ENCODE measurements at regions not wholly inside any gene's neighbourhood (a gene's known extent, or its start where the extent isn't known, plus 50 kb on each side); places are given as distances from the start of the nearest gene placed in this dataset.

DNA sequence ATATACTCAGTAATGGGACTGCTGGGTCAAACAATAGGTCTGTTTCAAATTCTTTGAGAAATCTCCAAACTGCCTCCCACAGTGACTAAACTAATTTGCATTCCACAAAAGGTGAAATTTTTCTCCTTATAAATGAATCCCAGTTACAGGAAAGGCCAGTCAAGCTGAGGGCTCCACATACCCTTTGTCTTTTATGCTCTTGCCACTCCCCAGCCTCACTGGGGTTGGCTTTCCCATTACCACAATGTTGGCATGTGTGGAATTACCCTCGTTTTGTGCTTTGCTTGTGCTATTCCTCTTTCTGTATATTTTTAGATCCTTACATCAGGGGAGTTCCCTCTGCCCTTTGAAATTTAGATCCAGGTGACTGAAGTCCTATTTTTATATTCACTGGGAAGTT lies 220.2 kb upstream of the LCORL start:
- no peaks in the 10 kb centered on the region for H3K9me3 ChIP-seq (ENCODE audit: control insufficient read depth in 2 of 3, insufficient read depth in 1 of 3, low read length in 3 of 3)
- H3K27ac ChIP-seq (ENCODE audit: low read depth in 2 of 2, low read length in 2 of 2), result no peak overlapping the region
- no peak overlapping the region for H3K9ac ChIP-seq (ENCODE audit: low read length in 3 of 3)
- FAIRE-seq (no peak), DNase-seq (no peak)
- H3K4me3 ChIP-seq (ENCODE audit: low read length in 3 of 3), result no peak overlapping the region
- TF ChIP-seq, protein P1, sequence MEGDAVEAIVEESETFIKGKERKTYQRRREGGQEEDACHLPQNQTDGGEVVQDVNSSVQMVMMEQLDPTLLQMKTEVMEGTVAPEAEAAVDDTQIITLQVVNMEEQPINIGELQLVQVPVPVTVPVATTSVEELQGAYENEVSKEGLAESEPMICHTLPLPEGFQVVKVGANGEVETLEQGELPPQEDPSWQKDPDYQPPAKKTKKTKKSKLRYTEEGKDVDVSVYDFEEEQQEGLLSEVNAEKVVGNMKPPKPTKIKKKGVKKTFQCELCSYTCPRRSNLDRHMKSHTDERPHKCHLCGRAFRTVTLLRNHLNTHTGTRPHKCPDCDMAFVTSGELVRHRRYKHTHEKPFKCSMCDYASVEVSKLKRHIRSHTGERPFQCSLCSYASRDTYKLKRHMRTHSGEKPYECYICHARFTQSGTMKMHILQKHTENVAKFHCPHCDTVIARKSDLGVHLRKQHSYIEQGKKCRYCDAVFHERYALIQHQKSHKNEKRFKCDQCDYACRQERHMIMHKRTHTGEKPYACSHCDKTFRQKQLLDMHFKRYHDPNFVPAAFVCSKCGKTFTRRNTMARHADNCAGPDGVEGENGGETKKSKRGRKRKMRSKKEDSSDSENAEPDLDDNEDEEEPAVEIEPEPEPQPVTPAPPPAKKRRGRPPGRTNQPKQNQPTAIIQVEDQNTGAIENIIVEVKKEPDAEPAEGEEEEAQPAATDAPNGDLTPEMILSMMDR (IDR thresholded peaks at IDR 0.05; ENCODE audit: borderline replicate concordance, extremely low read depth, insufficient read depth), result no peak
- H3K4me1 ChIP-seq (ENCODE audit: control insufficient read depth in 2 of 3, insufficient read depth in 2 of 3, low read depth in 1 of 3, low read length in 3 of 3), result no peaks in the 10 kb centered on the region
- intact Hi-C loops (cut with DNase I), result no loop called here
- H3K36me3 ChIP-seq (ENCODE audit: control insufficient read depth in 2 of 3, insufficient read depth in 3 of 3, low read length in 3 of 3), result no peaks in the 10 kb centered on the region
- no peaks in the 10 kb centered on the region for H3K27me3 ChIP-seq (ENCODE audit: control insufficient read depth, insufficient read depth, low read length)

DNA sequence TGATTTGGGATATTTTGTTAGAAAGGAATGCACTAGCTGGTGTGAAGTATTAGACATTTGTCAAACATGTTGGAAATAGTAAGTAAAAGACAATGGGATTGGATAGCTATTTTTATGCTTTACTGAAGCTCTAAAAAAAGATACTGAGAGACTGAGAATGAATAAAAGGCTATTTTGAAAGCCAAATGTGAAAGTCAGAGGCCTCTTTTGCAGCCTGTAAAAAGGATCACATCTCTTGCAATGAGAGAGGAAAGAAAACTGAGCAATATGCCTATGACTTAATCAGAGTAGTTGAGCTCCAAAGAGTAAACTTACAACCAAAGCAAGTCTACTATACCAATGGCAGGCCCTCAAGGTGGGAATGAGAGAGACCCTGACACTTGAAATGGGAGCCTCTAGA lies 212.6 kb upstream of the LCORL start:
- DNase-seq, result no peak
- Histone ChIP-seq H3K4me1 (ENCODE audit: control insufficient read depth in 2 of 3, insufficient read depth in 2 of 3, low read depth in 1 of 3, low read length in 3 of 3) (no peaks in the 10 kb centered on the region), H3K36me3 (ENCODE audit: control insufficient read depth in 2 of 3, insufficient read depth in 3 of 3, low read length in 3 of 3) (no peaks in the 10 kb centered on the region), H3K27me3 (ENCODE audit: control insufficient read depth, insufficient read depth, low read length) (no peaks in the 10 kb centered on the region), H3K9me3 (ENCODE audit: control insufficient read depth in 2 of 3, insufficient read depth in 1 of 3, low read length in 3 of 3) (peaks cover 0 to 6% (median 0%) of the 10 kb centered on the region in 3 donors), H3K4me3 (ENCODE audit: low read length in 3 of 3) (no peak overlapping the region), H3K27ac (ENCODE audit: low read depth in 2 of 2, low read length in 2 of 2) (no peak overlapping the region), H3K9ac (ENCODE audit: low read length in 3 of 3) (no peak overlapping the region)
- intact Hi-C loops (cut with DNase I), result no loop called here
- TF ChIP-seq, protein P1 (IDR thresholded peaks at IDR 0.05; ENCODE audit: borderline replicate concordance, extremely low read depth, insufficient read depth), result no peak
- no peak for FAIRE-seq

- TF ChIP-seq, protein P1 (IDR thresholded peaks at IDR 0.05; ENCODE audit: borderline replicate concordance, extremely low read depth, insufficient read depth), result no peak
- FAIRE-seq, result no peak
- intact Hi-C loops (cut with DNase I), result no loop called here
- DNase-seq, result no peak
- no peaks in the 10 kb centered on the region for H3K36me3 ChIP-seq (ENCODE audit: control insufficient read depth in 2 of 3, insufficient read depth in 3 of 3, low read length in 3 of 3)
- no peaks in the 10 kb centered on the region for H3K27me3 ChIP-seq (ENCODE audit: control insufficient read depth, insufficient read depth, low read length)
- H3K27ac ChIP-seq (ENCODE audit: low read depth in 2 of 2, low read length in 2 of 2), result no peak overlapping the region
- no peaks in the 10 kb centered on the region for H3K4me1 ChIP-seq (ENCODE audit: control insufficient read depth in 2 of 3, insufficient read depth in 2 of 3, low read depth in 1 of 3, low read length in 3 of 3)
- H3K9ac ChIP-seq (ENCODE audit: low read length in 3 of 3), result no peak overlapping the region
- H3K9me3 ChIP-seq (ENCODE audit: control insufficient read depth in 2 of 3, insufficient read depth in 1 of 3, low read length in 3 of 3), result peaks cover 0 to 6% (median 0%) of the 10 kb centered on the region in 3 donors
- H3K4me3 ChIP-seq (ENCODE audit: low read length in 3 of 3), result no peak overlapping the region
These were observed 210.2 kb upstream of the LCORL start for GRCh38 chr4:18231726-18232125.

DNA sequence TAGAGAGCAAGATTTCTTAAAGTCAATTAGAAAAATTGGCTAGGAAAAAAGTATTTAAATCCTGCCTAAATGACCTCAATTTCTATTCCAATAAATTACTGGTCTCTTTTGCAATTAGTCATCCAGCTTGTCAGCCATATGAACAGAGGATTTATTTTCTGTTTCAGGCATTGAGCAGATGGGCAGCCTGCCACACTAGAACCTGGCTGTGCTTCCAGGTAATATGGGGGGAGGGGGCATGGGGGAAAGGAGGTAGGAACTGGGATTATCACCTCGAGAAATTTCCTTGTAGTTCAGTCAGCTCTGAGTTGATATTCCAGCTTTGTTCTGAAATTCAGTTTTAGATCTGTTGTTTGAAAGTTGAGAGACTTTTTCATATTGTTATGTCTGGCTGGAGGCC lies 206.3 kb upstream of the LCORL start:
- DNase-seq (no peak), FAIRE-seq (no peak)
- Histone ChIP-seq H3K36me3 (ENCODE audit: control insufficient read depth in 2 of 3, insufficient read depth in 3 of 3, low read length in 3 of 3) (no peaks in the 10 kb centered on the region), H3K27ac (ENCODE audit: low read depth in 2 of 2, low read length in 2 of 2) (no peak overlapping the region), H3K9ac (ENCODE audit: low read length in 3 of 3) (no peak overlapping the region), H3K9me3 (ENCODE audit: control insufficient read depth in 2 of 3, insufficient read depth in 1 of 3, low read length in 3 of 3) (peaks cover 0 to 6% (median 0%) of the 10 kb centered on the region in 3 donors), H3K4me1 (ENCODE audit: control insufficient read depth in 2 of 3, insufficient read depth in 2 of 3, low read depth in 1 of 3, low read length in 3 of 3) (no peaks in the 10 kb centered on the region), H3K27me3 (ENCODE audit: control insufficient read depth, insufficient read depth, low read length) (no peaks in the 10 kb centered on the region), H3K4me3 (ENCODE audit: low read length in 3 of 3) (no peak overlapping the region)
- TF ChIP-seq, protein P1 (IDR thresholded peaks at IDR 0.05; ENCODE audit: borderline replicate concordance, extremely low read depth, insufficient read depth), result no peak
- intact Hi-C loops (cut with DNase I), result no loop called here

All from kidney (tissue), 13 donors.